Brain microvascular endothelial cell (primary cell): ENCODE measurements at regions not wholly inside any gene's neighbourhood (a gene's known extent, or its start where the extent isn't known, plus 50 kb on each side); places are given as distances from the start of the nearest gene placed in this dataset.

Source experiments
- DNase-seq: peaks from one replicate; pipeline ENCODE4 v3.0.0-alpha.2; 2020
- H3K27ac ChIP-seq: fragments of 250-450 bp; sonication (Bioruptor Pico); 2 replicates; pipeline ENCODE4 v1.5.1; 2020; ENCODE audit warnings: mild to moderate bottlenecking, moderate library complexity
- H3K27me3 ChIP-seq: fragments of 250-450 bp; sonication (Bioruptor Pico); replicated peaks from 2 replicates; pipeline ENCODE4 v1.5.1; 2020; ENCODE audit warnings: mild to moderate bottlenecking
- H3K36me3 ChIP-seq: fragments of 250-450 bp; sonication (Bioruptor Pico); replicated peaks from 2 replicates; pipeline ENCODE4 v1.5.1; 2020; ENCODE audit warnings: mild to moderate bottlenecking
- H3K4me3 ChIP-seq: 2 replicates; pipeline ENCODE4 v1.5.1; 2011; ENCODE audit warnings: low read depth, mild to moderate bottlenecking, control low read depth, low read length, moderate library complexity
- in situ Hi-C: cut with HindIII; loops from 2 replicates; pipeline ENCODE4 v1.10.0; 2017; ENCODE audit warnings: low sequenced_read_pairs, low pct_ligation_motif_present
- TF ChIP-seq, protein P1 (sequence below): IDR thresholded peaks from 2 replicates; pipeline ENCODE4 v1.5.1; 2011; ENCODE audit warnings: low read depth, mild to moderate bottlenecking, moderate library complexity, low read length, control low read depth, inconsistent platforms; ENCODE audit errors: missing control alignments

DNA sequence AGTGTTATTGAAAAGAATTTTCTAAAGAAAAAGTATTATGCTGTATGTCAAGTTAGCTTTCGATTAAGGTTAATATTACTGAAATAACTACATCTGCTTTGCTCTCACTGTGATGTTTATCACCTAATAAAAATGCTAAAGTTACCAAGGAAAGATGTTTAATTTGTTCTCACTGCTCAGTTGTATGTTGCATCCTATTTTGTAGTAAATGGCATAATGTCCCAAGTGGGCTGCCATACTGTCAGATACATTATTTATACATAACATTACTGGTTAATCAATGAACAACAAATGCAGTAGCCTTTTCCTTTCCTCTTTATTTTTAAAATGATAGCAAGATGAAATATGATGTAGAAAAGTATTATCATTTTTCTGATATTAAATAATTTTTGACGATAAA is 226.3 kb upstream of the DACH1 start:
- no peak for DNase-seq
- Histone ChIP-seq H3K27ac (no peak overlapping the region), H3K4me3 (no peak overlapping the region), H3K27me3 (no peaks in the 10 kb centered on the region), H3K36me3 (no peaks in the 10 kb centered on the region)
- in situ Hi-C loops, result no loop called here
- TF ChIP-seq, protein P1, sequence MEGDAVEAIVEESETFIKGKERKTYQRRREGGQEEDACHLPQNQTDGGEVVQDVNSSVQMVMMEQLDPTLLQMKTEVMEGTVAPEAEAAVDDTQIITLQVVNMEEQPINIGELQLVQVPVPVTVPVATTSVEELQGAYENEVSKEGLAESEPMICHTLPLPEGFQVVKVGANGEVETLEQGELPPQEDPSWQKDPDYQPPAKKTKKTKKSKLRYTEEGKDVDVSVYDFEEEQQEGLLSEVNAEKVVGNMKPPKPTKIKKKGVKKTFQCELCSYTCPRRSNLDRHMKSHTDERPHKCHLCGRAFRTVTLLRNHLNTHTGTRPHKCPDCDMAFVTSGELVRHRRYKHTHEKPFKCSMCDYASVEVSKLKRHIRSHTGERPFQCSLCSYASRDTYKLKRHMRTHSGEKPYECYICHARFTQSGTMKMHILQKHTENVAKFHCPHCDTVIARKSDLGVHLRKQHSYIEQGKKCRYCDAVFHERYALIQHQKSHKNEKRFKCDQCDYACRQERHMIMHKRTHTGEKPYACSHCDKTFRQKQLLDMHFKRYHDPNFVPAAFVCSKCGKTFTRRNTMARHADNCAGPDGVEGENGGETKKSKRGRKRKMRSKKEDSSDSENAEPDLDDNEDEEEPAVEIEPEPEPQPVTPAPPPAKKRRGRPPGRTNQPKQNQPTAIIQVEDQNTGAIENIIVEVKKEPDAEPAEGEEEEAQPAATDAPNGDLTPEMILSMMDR, result no peak

GRCh38 chr13:72074663-72075062 is 207.7 kb upstream of the DACH1 start:
- TF ChIP-seq, protein P1, result no peak
- no peaks in the 10 kb centered on the region for H3K27me3 ChIP-seq
- in situ Hi-C loops, result no loop called here
- H3K36me3 ChIP-seq, result no peaks in the 10 kb centered on the region
- no peak overlapping the region for H3K4me3 ChIP-seq
- H3K27ac ChIP-seq, result no peak overlapping the region
- no peak for DNase-seq

- H3K36me3 ChIP-seq, result no peaks in the 10 kb centered on the region
- H3K4me3 ChIP-seq, result no peak overlapping the region
- in situ Hi-C loops, result no loop called here
- DNase-seq, result no peak
- TF ChIP-seq, protein P1, result no peak
- H3K27me3 ChIP-seq, result no peaks in the 10 kb centered on the region
- no peak overlapping the region for H3K27ac ChIP-seq
These were observed 205.3 kb upstream of the DACH1 start for GRCh38 chr13:72072261-72072660.

GRCh38 chr13:72071713-72072112 is 204.7 kb upstream of the DACH1 start:
- TF ChIP-seq, protein P1, result no peak
- DNase-seq, result no peak
- Histone ChIP-seq H3K4me3 (no peak overlapping the region), H3K27me3 (no peaks in the 10 kb centered on the region), H3K36me3 (no peaks in the 10 kb centered on the region), H3K27ac (no peak overlapping the region)
- in situ Hi-C loops, result no loop called here

GRCh38 chr13:72062566-72062965 is 195.6 kb upstream of the DACH1 start:
- TF ChIP-seq, protein P1, result no peak
- no peak for DNase-seq
- Histone ChIP-seq H3K36me3 (no peaks in the 10 kb centered on the region), H3K27me3 (no peaks in the 10 kb centered on the region), H3K4me3 (no peak overlapping the region), H3K27ac (no peak overlapping the region)
- in situ Hi-C loops, result no loop called here

GRCh38 chr13:72061613-72062012 is 194.6 kb upstream of the DACH1 start:
- Histone ChIP-seq H3K4me3 (no peak overlapping the region), H3K27me3 (no peaks in the 10 kb centered on the region), H3K27ac (no peak overlapping the region), H3K36me3 (no peaks in the 10 kb centered on the region)
- no peak for DNase-seq
- TF ChIP-seq, protein P1, result no peak
- in situ Hi-C loops, result no loop called here
